Cardiac fibroblast (primary cell): ENCODE measurements at regions not wholly inside any gene's neighbourhood (a gene's known extent, or its start where the extent isn't known, plus 50 kb on each side); places are given as distances from the start of the nearest gene placed in this dataset.
A peak's percentile ranks its signal among the peaks of the same experiment; 100 is the strongest.

Experiments used
- DNase-seq, 2 donors: peaks; one replicate each; pipeline versions ENCODE4 v3.0.0 to v3.0.0-alpha.2; 2010; ENCODE audit warnings: low read depth in 2 of 2
- H3K4me3 ChIP-seq, 2 donors: replicated peaks in 1 of 2; 1 replicate in 1 of 2; 2 replicates in 1 of 2; pipeline ENCODE4 v1.5.1; 2011; ENCODE audit warnings: low read depth in 2 of 2, low read length in 2 of 2, mild to moderate bottlenecking in 2 of 2, moderate library complexity in 1 of 2
- TF ChIP-seq, protein P1 (sequence below): IDR thresholded peaks from one replicate; pipeline ENCODE4 v1.5.1; 2011; ENCODE audit warnings: low read depth, mild to moderate bottlenecking, low read length, inconsistent platforms

DNA sequence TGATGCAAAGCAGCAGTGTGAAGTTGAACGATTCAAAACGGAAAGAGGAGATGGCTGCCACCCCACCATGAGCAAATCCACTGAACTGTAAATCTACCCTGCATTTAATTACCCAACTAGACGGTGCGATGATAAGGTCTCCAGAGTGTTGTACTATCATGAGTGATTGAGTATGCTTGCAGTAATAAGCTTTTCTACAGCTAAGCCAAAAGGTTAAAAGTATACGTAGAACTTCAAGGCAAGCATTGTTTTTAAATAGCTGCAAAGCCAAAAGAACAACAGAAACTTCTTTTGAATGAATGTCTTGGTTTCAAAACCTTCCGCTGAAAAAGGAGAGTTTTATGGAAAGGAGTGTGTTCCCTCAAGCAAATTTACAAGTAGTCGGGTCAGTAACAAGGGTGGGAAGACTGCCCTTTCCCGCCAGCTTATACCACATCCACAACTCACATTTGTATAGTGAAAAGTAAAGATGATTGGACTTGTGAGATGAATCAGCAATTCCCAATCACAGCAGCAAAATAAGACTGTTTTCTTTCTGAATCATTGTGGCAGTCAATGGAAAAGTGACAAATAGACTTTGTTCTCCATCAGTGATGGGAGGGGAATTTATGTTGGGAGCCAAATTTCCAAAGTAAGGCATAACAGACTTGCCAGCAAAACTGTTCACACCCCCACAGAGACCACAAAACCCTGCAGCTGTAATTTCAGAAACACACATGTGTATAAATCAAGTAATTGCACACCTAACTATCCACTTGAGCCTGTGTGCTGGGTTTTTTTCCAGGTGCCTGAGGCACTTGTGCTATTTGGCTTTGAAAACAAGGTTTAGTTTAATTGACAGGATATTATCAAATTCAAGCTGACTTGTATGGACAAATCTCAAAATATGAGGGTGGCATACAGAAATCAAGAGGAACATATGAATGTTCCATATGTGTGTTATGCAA, 407.7 kb upstream of the GRAMD2B start:
- TF ChIP-seq, protein P1, sequence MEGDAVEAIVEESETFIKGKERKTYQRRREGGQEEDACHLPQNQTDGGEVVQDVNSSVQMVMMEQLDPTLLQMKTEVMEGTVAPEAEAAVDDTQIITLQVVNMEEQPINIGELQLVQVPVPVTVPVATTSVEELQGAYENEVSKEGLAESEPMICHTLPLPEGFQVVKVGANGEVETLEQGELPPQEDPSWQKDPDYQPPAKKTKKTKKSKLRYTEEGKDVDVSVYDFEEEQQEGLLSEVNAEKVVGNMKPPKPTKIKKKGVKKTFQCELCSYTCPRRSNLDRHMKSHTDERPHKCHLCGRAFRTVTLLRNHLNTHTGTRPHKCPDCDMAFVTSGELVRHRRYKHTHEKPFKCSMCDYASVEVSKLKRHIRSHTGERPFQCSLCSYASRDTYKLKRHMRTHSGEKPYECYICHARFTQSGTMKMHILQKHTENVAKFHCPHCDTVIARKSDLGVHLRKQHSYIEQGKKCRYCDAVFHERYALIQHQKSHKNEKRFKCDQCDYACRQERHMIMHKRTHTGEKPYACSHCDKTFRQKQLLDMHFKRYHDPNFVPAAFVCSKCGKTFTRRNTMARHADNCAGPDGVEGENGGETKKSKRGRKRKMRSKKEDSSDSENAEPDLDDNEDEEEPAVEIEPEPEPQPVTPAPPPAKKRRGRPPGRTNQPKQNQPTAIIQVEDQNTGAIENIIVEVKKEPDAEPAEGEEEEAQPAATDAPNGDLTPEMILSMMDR, result no peak
- no peak overlapping the region for H3K4me3 ChIP-seq
- DNase-seq, result peak; percentile 55 to 67

DNA sequence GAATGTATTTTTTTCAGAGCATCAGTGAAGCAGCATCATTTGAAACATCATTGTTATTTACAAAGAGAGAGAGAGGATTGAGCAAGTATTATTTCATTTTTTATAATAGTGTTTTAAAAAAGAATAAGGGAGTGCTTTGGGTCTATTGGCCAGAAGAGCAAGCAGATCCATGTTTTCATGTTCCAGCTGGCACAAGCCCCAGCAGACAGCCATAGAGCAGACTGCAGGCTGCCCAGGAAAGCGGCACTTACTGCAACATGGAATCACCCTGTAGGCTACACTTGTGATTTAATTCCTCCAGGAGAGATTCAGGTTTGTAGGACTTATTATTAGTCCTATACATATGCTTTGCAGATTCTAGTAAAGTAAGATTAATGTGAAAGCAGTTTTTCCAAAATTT, 407.0 kb upstream of the GRAMD2B start:
- peak in 1 of 2 donors; percentile 62 for DNase-seq
- TF ChIP-seq, protein P1, result no peak
- no peak overlapping the region for H3K4me3 ChIP-seq

DNA sequence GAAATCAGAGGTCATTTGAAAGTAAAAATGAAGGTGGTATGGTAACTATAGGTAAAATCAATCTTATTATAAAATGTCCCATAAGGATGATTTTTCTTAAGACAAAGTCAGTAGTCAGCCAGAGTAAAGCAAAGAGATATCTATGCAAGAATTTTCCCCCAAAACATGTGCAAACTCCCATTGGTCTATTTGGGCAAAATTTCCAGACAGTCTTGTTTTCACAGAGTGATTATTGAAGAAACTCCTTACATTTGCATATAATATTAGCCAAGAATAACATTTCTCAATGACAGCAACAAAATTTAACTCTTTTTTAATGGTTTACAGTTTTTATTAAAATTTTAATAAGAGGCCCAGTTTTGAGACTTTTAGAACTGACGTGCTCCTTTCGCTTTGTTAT, 406.1 kb upstream of the GRAMD2B start:
- no peak overlapping the region for H3K4me3 ChIP-seq
- TF ChIP-seq, protein P1, result no peak
- no peak for DNase-seq

DNA sequence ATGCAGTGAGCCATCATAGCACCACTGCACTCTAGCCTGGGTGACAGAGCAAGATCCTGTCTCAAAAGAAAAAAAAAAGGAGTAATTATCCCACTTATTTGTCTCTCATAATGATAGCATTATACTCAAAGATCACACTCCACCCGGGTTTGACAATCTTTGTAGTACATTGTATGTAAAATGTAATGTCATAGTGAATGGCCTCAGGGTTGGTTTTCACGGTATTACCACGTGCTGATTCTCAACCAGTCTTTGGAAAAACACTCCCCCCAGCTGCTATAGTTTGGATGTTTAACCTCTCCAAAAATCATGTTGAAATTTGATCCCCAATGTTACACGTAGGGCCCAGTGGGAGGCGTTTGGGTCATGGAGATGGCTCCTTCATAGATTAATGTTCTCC, 402.4 kb upstream of the GRAMD2B start:
- no peak for DNase-seq
- TF ChIP-seq, protein P1, result no peak
- no peak overlapping the region for H3K4me3 ChIP-seq

DNA sequence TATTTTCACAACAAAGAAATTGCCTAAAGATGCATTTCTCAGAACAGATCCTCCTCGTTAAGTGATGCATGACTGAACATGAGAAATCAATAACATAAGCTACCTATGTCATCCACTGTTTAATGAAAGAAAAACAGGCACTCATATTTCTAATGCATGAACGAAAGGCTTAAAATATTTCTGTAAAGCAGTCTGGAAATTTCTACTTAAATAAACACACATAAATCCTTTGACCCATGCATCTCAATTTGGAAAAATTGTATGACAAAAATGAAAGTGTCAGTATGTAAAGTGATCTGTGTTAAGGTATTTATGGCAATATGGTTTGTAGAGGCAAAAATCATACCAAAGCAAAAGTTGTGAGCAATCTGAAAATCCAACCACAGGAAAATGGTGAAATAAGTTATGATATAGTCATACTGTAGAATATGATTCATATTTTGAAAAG, 399.2 kb upstream of the GRAMD2B start:
- H3K4me3 ChIP-seq, result no peak overlapping the region
- DNase-seq, result peak in 1 of 2 donors; percentile 53
- TF ChIP-seq, protein P1, result no peak

DNA sequence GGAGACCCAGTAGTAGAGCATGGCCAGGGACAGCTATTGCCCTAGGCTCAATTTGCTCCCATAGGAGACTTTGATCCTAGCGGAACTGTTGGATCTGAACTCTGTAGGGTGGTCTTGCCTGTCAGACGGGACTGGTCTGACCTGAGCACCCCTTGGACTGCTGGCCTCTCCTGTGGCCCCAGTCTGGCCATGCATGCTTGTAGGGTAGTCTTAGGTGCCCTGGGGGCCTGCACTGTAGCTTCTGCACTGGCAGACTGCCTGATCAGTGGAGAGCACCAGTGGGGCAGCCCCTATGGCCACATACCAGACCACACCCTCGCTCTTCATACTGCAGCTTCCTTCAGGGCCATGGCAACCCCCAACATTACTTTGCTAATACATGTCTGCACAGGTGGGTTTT, 396.1 kb upstream of the GRAMD2B start:
- no peak overlapping the region for H3K4me3 ChIP-seq
- TF ChIP-seq, protein P1, result no peak
- DNase-seq, result no peak
